Peyer's patch (tissue), 4 donors: ENCODE measurements at regions not wholly inside any gene's neighbourhood (a gene's known extent, or its start where the extent isn't known, plus 50 kb on each side); places are given as distances from the start of the nearest gene placed in this dataset.

Experiments used
- DNase-seq, 3 donors: peaks; one replicate each; pipeline ENCODE4 v3.0.0-alpha.2; 2017 to 2019
- H3K27ac ChIP-seq, 4 donors: fragments of 200-600 bp; sonication (generic); one replicate each; pipeline ENCODE4 v1.5.1; 2016 to 2019
- H3K27me3 ChIP-seq, 2 donors: fragments of 200-600 bp; sonication (generic); one replicate each; pipeline ENCODE4 v1.5.1; 2019
- H3K36me3 ChIP-seq, 3 donors: fragments of 200-600 bp; sonication (generic); one replicate each; pipeline ENCODE4 v1.5.1; 2016 to 2019
- H3K4me1 ChIP-seq, 4 donors: fragments of 200-600 bp; sonication (generic); one replicate each; pipeline ENCODE4 v1.5.1; 2016 to 2019
- H3K4me3 ChIP-seq, 4 donors: fragments of 200-600 bp; sonication (generic); 1 replicate in 3 of 4; 2 replicates in 1 of 4; pipeline ENCODE4 v1.5.1; 2016 to 2019; ENCODE audit warnings: mild to moderate bottlenecking in 1 of 4
- H3K9me3 ChIP-seq, 4 donors: fragments of 200-600 bp; sonication (generic); one replicate each; pipeline ENCODE4 v1.5.1; 2016 to 2019; ENCODE audit warnings: mild to moderate bottlenecking in 1 of 4
- CTCF ChIP-seq, 6 experiments: fragments of 450-650 bp in 4 of 6; fragments of 200-600 bp in 2 of 6; sonication (generic) in 1 of 6; IDR thresholded peaks; one replicate each; pipeline ENCODE4 v1.5.1; 2017 to 2019; ENCODE audit warnings: antibody characterized with exemption in 6 of 6, mild to moderate bottlenecking in 3 of 6, moderate library complexity in 1 of 6
- POLR2A ChIP-seq, 2 donors: fragments of 450-650 bp; IDR thresholded peaks; one replicate each; pipeline ENCODE4 v1.5.1; 2017; ENCODE audit warnings: antibody characterized with exemption in 2 of 2, mild to moderate bottlenecking in 2 of 2, moderate library complexity in 2 of 2

GRCh38 chr13:78845656-78846365 lies 186.9 kb upstream of the OBI1 start:
- no peak for TF ChIP-seq POLR2A (IDR thresholded peaks at IDR 0.05)
- no peak for TF ChIP-seq CTCF (IDR thresholded peaks at IDR 0.05)
- Histone ChIP-seq H3K9me3 (no peaks in the 10 kb centered on the region), H3K27me3 (no peaks in the 10 kb centered on the region), H3K36me3 (no peaks in the 10 kb centered on the region), H3K4me1 (no peaks in the 10 kb centered on the region), H3K4me3 (no peak overlapping the region), H3K27ac (no peak overlapping the region)
- no peak for DNase-seq

- no peaks in the 10 kb centered on the region for H3K27me3 ChIP-seq
- TF ChIP-seq CTCF (IDR thresholded peaks at IDR 0.05) (no peak), POLR2A (IDR thresholded peaks at IDR 0.05) (no peak)
- no peaks in the 10 kb centered on the region for H3K4me1 ChIP-seq
- H3K27ac ChIP-seq, result no peak overlapping the region
- no peaks in the 10 kb centered on the region for H3K36me3 ChIP-seq
- H3K4me3 ChIP-seq, result no peak overlapping the region
- no peaks in the 10 kb centered on the region for H3K9me3 ChIP-seq
- no peak for DNase-seq
These were observed 185.2 kb upstream of the OBI1 start for GRCh38 chr13:78844106-78844505.

DNA sequence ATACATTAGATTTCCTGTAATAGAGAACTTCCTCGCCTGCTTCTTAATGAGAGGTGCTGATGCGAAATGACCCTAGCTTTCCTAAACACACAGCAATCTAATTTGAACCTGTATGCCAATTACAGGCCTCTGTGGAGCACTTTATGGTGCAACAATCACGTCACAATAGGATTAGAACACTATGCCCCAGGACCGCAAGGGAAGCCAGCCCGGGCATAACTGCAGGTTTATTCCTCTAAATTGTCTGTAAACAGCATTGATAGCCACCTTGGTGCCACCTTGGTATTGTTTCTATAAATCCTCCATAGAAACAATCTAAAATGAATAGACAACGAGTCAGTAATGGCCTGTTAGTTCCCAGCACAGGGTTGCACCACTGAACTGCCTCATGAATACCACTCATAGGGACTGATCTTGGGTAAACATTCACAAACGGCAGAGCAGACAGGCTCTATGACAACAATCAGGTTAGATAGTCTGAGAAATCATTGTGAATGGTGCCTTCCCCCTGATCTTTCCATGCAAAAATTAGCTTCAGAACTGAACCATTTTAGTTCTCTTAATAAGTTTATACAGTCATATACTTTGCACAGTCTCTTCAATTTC lies 182.5 kb upstream of the OBI1 start:
- no peak for DNase-seq
- Histone ChIP-seq H3K36me3 (no peaks in the 10 kb centered on the region), H3K4me1 (no peaks in the 10 kb centered on the region), H3K27me3 (no peaks in the 10 kb centered on the region), H3K27ac (no peak overlapping the region), H3K9me3 (no peaks in the 10 kb centered on the region), H3K4me3 (no peak overlapping the region)
- no peak for TF ChIP-seq CTCF (IDR thresholded peaks at IDR 0.05)
- TF ChIP-seq POLR2A (IDR thresholded peaks at IDR 0.05), result no peak

- Histone ChIP-seq H3K4me3 (no peak overlapping the region), H3K27me3 (no peaks in the 10 kb centered on the region), H3K9me3 (no peaks in the 10 kb centered on the region), H3K27ac (no peak overlapping the region), H3K4me1 (no peaks in the 10 kb centered on the region), H3K36me3 (no peaks in the 10 kb centered on the region)
- TF ChIP-seq POLR2A (IDR thresholded peaks at IDR 0.05) (no peak), CTCF (IDR thresholded peaks at IDR 0.05) (no peak)
- no peak for DNase-seq
These were observed 177.4 kb upstream of the OBI1 start for GRCh38 chr13:78836238-78836784.

- no peak for DNase-seq
- TF ChIP-seq POLR2A (IDR thresholded peaks at IDR 0.05) (no peak), CTCF (IDR thresholded peaks at IDR 0.05) (no peak)
These were observed 173.5 kb upstream of the OBI1 start for GRCh38 chr13:78832461-78832860.

More at GRCh38 chr13:78832461-78832860, 173.5 kb upstream of the OBI1 start:
- Histone ChIP-seq H3K27me3 (no peaks in the 10 kb centered on the region), H3K27ac (no peak overlapping the region), H3K4me1 (no peaks in the 10 kb centered on the region), H3K36me3 (no peaks in the 10 kb centered on the region), H3K4me3 (no peak overlapping the region), H3K9me3 (no peaks in the 10 kb centered on the region)
